ENCODE measurements at regions not wholly inside any gene's neighbourhood (a gene's known extent, or its start where the extent isn't known, plus 50 kb on each side); places are given as distances from the start of the nearest gene placed in this dataset.
A peak's percentile ranks its signal among the peaks of the same experiment; 100 is the strongest.
"Not testable (repeated sequence)": the region's sequence is repeated elsewhere in the genome, so short reads cannot be mapped to it uniquely, and the experiment has no call there.

- not testable (repeated sequence) for H3K27ac ChIP-seq (ENCODE audit: low read depth, low read length)
Observed at GRCh38 chr11:67826951-67827296, 152.5 kb upstream of the ALDH3B2 start.

GRCh38 chr11:67826028-67826950 is 151.9 kb upstream of the ALDH3B2 start:
- not testable (repeated sequence) for H3K27ac ChIP-seq (ENCODE audit: low read depth, low read length); H3K4me1 ChIP-seq (ENCODE audit: control insufficient read depth, insufficient read depth, low read length, unreplicated experiment); H2AFZ ChIP-seq (ENCODE audit: low read length, unreplicated experiment); H3K79me2 ChIP-seq (ENCODE audit: control insufficient read depth, insufficient read depth, low read length, unreplicated experiment); H3K4me3 ChIP-seq (ENCODE audit: low read depth, low read length); H3K36me3 ChIP-seq (ENCODE audit: insufficient read depth, low read length)
- peaks cover 35% of the 10 kb centered on the region for H3K27me3 ChIP-seq (ENCODE audit: insufficient read depth, low read length)

More at GRCh38 chr11:67826951-67827296, 152.5 kb upstream of the ALDH3B2 start:
- H3K27me3 ChIP-seq (ENCODE audit: insufficient read depth, low read length), result peaks cover 35% of the 10 kb centered on the region
- H3K36me3 ChIP-seq (ENCODE audit: insufficient read depth, low read length); H3K4me3 ChIP-seq (ENCODE audit: low read depth, low read length); H3K4me1 ChIP-seq (ENCODE audit: control insufficient read depth, insufficient read depth, low read length, unreplicated experiment); H3K79me2 ChIP-seq (ENCODE audit: control insufficient read depth, insufficient read depth, low read length, unreplicated experiment); H2AFZ ChIP-seq (ENCODE audit: low read length, unreplicated experiment): not testable (repeated sequence)

GRCh38 chr11:67824861-67825260 is 150.4 kb upstream of the ALDH3B2 start:
- H3K4me1 ChIP-seq (ENCODE audit: control insufficient read depth, insufficient read depth, low read length, unreplicated experiment); H3K27ac ChIP-seq (ENCODE audit: low read depth, low read length); H2AFZ ChIP-seq (ENCODE audit: low read length, unreplicated experiment); H3K79me2 ChIP-seq (ENCODE audit: control insufficient read depth, insufficient read depth, low read length, unreplicated experiment); H3K4me3 ChIP-seq (ENCODE audit: low read depth, low read length); H3K36me3 ChIP-seq (ENCODE audit: insufficient read depth, low read length): not testable (repeated sequence)
- peaks cover 38% of the 10 kb centered on the region for H3K27me3 ChIP-seq (ENCODE audit: insufficient read depth, low read length)

- H3K4me3 ChIP-seq (ENCODE audit: low read depth, low read length), result no peak overlapping the region
- H2AFZ ChIP-seq (ENCODE audit: low read length, unreplicated experiment), result no peak overlapping the region
- H3K27me3 ChIP-seq (ENCODE audit: insufficient read depth, low read length), result peaks cover 14% of the 10 kb centered on the region; the same call in 1 of the 2 replicates
- no peaks in the 10 kb centered on the region for H3K36me3 ChIP-seq (ENCODE audit: insufficient read depth, low read length)
- H3K4me1 ChIP-seq (ENCODE audit: control insufficient read depth, insufficient read depth, low read length, unreplicated experiment), result no peaks in the 10 kb centered on the region
- H3K79me2 ChIP-seq (ENCODE audit: control insufficient read depth, insufficient read depth, low read length, unreplicated experiment), result no peaks in the 10 kb centered on the region
- H3K27ac ChIP-seq (ENCODE audit: low read depth, low read length), result no peak overlapping the region
Observed at GRCh38 chr11:67820081-67820480, 145.7 kb upstream of the ALDH3B2 start.

- H3K4me1 ChIP-seq (ENCODE audit: control insufficient read depth, insufficient read depth, low read length, unreplicated experiment); H3K27ac ChIP-seq (ENCODE audit: low read depth, low read length); H3K36me3 ChIP-seq (ENCODE audit: insufficient read depth, low read length); H3K27me3 ChIP-seq (ENCODE audit: insufficient read depth, low read length); H3K4me3 ChIP-seq (ENCODE audit: low read depth, low read length); H2AFZ ChIP-seq (ENCODE audit: low read length, unreplicated experiment); H3K79me2 ChIP-seq (ENCODE audit: control insufficient read depth, insufficient read depth, low read length, unreplicated experiment): not testable (repeated sequence)
Observed at GRCh38 chr11:67817558-67817957, 143.1 kb upstream of the ALDH3B2 start.

GRCh38 chr11:67809301-67809700 is 134.9 kb upstream of the ALDH3B2 start:
- H3K4me1 ChIP-seq (ENCODE audit: control insufficient read depth, insufficient read depth, low read length, unreplicated experiment); H2AFZ ChIP-seq (ENCODE audit: low read length, unreplicated experiment): not testable (repeated sequence)

GRCh38 chr11:67807896-67808295 is 133.5 kb upstream of the ALDH3B2 start:
- H3K79me2 ChIP-seq (ENCODE audit: control insufficient read depth, insufficient read depth, low read length, unreplicated experiment); H3K36me3 ChIP-seq (ENCODE audit: insufficient read depth, low read length); H3K27ac ChIP-seq (ENCODE audit: low read depth, low read length); H3K27me3 ChIP-seq (ENCODE audit: insufficient read depth, low read length); H3K4me3 ChIP-seq (ENCODE audit: low read depth, low read length); H2AFZ ChIP-seq (ENCODE audit: low read length, unreplicated experiment); H3K4me1 ChIP-seq (ENCODE audit: control insufficient read depth, insufficient read depth, low read length, unreplicated experiment): not testable (repeated sequence)

More at GRCh38 chr11:67809301-67809700, 134.9 kb upstream of the ALDH3B2 start:
- not testable (repeated sequence) for H3K36me3 ChIP-seq (ENCODE audit: insufficient read depth, low read length); H3K4me3 ChIP-seq (ENCODE audit: low read depth, low read length); H3K27ac ChIP-seq (ENCODE audit: low read depth, low read length); H3K79me2 ChIP-seq (ENCODE audit: control insufficient read depth, insufficient read depth, low read length, unreplicated experiment); H3K27me3 ChIP-seq (ENCODE audit: insufficient read depth, low read length)

GRCh38 chr11:67806728-67807235 is 132.4 kb upstream of the ALDH3B2 start:
- H3K27me3 ChIP-seq (ENCODE audit: insufficient read depth, low read length); H3K36me3 ChIP-seq (ENCODE audit: insufficient read depth, low read length); H2AFZ ChIP-seq (ENCODE audit: low read length, unreplicated experiment); H3K79me2 ChIP-seq (ENCODE audit: control insufficient read depth, insufficient read depth, low read length, unreplicated experiment); H3K27ac ChIP-seq (ENCODE audit: low read depth, low read length); H3K4me3 ChIP-seq (ENCODE audit: low read depth, low read length); H3K4me1 ChIP-seq (ENCODE audit: control insufficient read depth, insufficient read depth, low read length, unreplicated experiment): not testable (repeated sequence)

- not testable (repeated sequence) for H3K27me3 ChIP-seq (ENCODE audit: insufficient read depth, low read length); H3K36me3 ChIP-seq (ENCODE audit: insufficient read depth, low read length); H3K27ac ChIP-seq (ENCODE audit: low read depth, low read length); H3K79me2 ChIP-seq (ENCODE audit: control insufficient read depth, insufficient read depth, low read length, unreplicated experiment); H3K4me1 ChIP-seq (ENCODE audit: control insufficient read depth, insufficient read depth, low read length, unreplicated experiment)
- peak overlapping the region; percentile 12 for H2AFZ ChIP-seq (ENCODE audit: low read length, unreplicated experiment)
- H3K4me3 ChIP-seq (ENCODE audit: low read depth, low read length), result peak overlapping the region; percentile 73
Observed at GRCh38 chr11:67806183-67806582, 131.8 kb upstream of the ALDH3B2 start.

- H3K4me1 ChIP-seq (ENCODE audit: control insufficient read depth, insufficient read depth, low read length, unreplicated experiment), result not testable (repeated sequence)
- Histone ChIP-seq H2AFZ (ENCODE audit: low read length, unreplicated experiment) (peak overlapping the region; percentile 82), H3K27ac (ENCODE audit: low read depth, low read length) (peak overlapping the region; percentile 71)
Observed at GRCh38 chr11:67805253-67806126, 131.1 kb upstream of the ALDH3B2 start.

More at GRCh38 chr11:67805253-67806126, 131.1 kb upstream of the ALDH3B2 start:
- not testable (repeated sequence) for H3K36me3 ChIP-seq (ENCODE audit: insufficient read depth, low read length); H3K79me2 ChIP-seq (ENCODE audit: control insufficient read depth, insufficient read depth, low read length, unreplicated experiment); H3K27me3 ChIP-seq (ENCODE audit: insufficient read depth, low read length)
- peak overlapping the region; percentile 90 for H3K4me3 ChIP-seq (ENCODE audit: low read depth, low read length)
